Thyroid gland (tissue), 4 donors: ENCODE measurements at regions not wholly inside any gene's neighbourhood (a gene's known extent, or its start where the extent isn't known, plus 50 kb on each side); places are given as distances from the start of the nearest gene placed in this dataset.

ENCODE experiments used
- POLR2A ChIP-seq, 2 donors: fragments of 450-650 bp; IDR thresholded peaks; one replicate each; pipeline ENCODE4 v1.6.1; 2017; ENCODE audit warnings: antibody characterized with exemption in 2 of 2, mild to moderate bottlenecking in 2 of 2, moderate library complexity in 1 of 2
- TF ChIP-seq, protein P1 (sequence below), 6 experiments: fragments of 200-600 bp in 3 of 6; fragments of 450-650 bp in 3 of 6; sonication (generic) in 3 of 6; IDR thresholded peaks; one replicate each; pipeline ENCODE4 v1.5.1; 2016 to 2019; ENCODE audit warnings: antibody characterized with exemption in 6 of 6, mild to moderate bottlenecking in 2 of 6, inconsistent platforms in 1 of 6, moderate library complexity in 1 of 6

DNA sequence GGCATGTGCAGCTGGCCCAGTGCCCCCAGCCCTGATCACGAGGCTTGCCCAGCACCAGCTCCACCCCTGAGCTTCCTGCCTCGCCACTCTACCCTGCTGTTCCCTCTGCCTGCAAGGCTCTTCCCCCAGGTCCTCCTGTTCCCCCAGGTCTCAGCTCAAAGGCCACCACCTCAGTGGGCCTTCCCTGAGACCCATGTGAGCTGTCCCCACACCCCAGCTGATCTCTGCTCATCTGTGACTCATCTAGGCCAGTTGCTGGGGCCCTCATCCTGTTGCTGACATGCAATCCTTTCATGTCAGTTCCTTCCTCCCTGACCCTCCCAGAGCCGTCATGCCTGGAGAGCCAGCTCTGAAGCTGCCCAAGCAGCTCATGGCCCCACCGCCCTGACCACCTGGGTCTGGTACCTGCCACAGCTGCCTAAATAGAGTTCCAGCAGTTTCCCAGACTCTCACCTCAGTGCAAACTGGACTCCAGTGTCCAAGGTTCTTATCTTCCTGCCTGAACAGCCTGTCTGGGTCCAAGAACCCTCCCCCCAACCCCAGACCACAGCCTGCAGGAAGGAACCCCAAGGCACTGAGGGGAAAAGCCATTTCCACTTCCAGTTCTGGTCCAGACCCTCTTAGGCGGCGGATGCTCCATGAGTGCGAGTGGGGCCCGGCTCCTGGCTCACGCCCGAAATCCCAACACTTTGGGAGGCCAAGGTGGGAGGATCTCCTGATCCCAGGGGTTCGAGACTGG, 116.6 kb upstream of the IQSEC1 start:
- TF ChIP-seq, protein P1, sequence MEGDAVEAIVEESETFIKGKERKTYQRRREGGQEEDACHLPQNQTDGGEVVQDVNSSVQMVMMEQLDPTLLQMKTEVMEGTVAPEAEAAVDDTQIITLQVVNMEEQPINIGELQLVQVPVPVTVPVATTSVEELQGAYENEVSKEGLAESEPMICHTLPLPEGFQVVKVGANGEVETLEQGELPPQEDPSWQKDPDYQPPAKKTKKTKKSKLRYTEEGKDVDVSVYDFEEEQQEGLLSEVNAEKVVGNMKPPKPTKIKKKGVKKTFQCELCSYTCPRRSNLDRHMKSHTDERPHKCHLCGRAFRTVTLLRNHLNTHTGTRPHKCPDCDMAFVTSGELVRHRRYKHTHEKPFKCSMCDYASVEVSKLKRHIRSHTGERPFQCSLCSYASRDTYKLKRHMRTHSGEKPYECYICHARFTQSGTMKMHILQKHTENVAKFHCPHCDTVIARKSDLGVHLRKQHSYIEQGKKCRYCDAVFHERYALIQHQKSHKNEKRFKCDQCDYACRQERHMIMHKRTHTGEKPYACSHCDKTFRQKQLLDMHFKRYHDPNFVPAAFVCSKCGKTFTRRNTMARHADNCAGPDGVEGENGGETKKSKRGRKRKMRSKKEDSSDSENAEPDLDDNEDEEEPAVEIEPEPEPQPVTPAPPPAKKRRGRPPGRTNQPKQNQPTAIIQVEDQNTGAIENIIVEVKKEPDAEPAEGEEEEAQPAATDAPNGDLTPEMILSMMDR (IDR thresholded peaks at IDR 0.05): no peak
- no peak for TF ChIP-seq POLR2A (IDR thresholded peaks at IDR 0.05)
